Heart right ventricle (tissue), 16 donors: ENCODE measurements at regions not wholly inside any gene's neighbourhood (a gene's known extent, or its start where the extent isn't known, plus 50 kb on each side); places are given as distances from the start of the nearest gene placed in this dataset.
A peak's percentile ranks its signal among the peaks of the same experiment; 100 is the strongest.
"Not testable (repeated sequence)": the region's sequence is repeated elsewhere in the genome, so short reads cannot be mapped to it uniquely, and the experiment has no call there.

Source experiments
- ATAC-seq, 8 donors: fragments of 200-7000 bp; cut with Tn5 transposase; one replicate each; pipeline ENCODE4 v1.9.1; 2020; ENCODE audit warnings: mild to moderate bottlenecking in 8 of 8, moderate library complexity in 8 of 8, moderate number of reproducible peaks in 1 of 8
- DNase-seq, 2 donors: peaks; one replicate each; pipeline ENCODE4 v3.0.0-alpha.2; 2020
- H3K27ac ChIP-seq, 10 donors: fragments of 200-600 bp; sonication (generic) in 2 of 10; one replicate each; pipeline versions ENCODE4 v1.5.0 to v1.8.0; 2020 to 2022; ENCODE audit warnings: mild to moderate bottlenecking in 3 of 10
- H3K27me3 ChIP-seq, 7 donors: fragments of 200-600 bp; one replicate each; pipeline ENCODE4 v1.8.0; 2021 to 2022; ENCODE audit warnings: mild to moderate bottlenecking in 2 of 7
- H3K36me3 ChIP-seq, 9 donors: fragments of 200-600 bp; sonication (generic) in 1 of 9; one replicate each; pipeline versions ENCODE4 v1.5.0 to v1.8.0; 2020 to 2022; ENCODE audit warnings: mild to moderate bottlenecking in 2 of 9
- H3K4me1 ChIP-seq, 9 donors: fragments of 200-600 bp; sonication (generic) in 1 of 9; one replicate each; pipeline versions ENCODE4 v1.5.0 to v1.8.0; 2020 to 2022; ENCODE audit warnings: mild to moderate bottlenecking in 4 of 9
- H3K4me3 ChIP-seq, 10 donors: fragments of 200-600 bp; sonication (generic) in 2 of 10; one replicate each; pipeline versions ENCODE4 v1.5.0 to v1.8.0; 2020 to 2022; ENCODE audit warnings: mild to moderate bottlenecking in 7 of 10, moderate library complexity in 2 of 10
- H3K9me3 ChIP-seq, 11 donors: fragments of 200-600 bp in 10 of 11; sonication (generic) in 2 of 11; one replicate each; pipeline versions ENCODE4 v1.5.0 to v1.8.0; 2013 to 2022; ENCODE audit warnings: mild to moderate bottlenecking in 2 of 11, control low read depth in 1 of 11, moderate library complexity in 1 of 11
- WGBS, 2 donors: extraction: QIAGEN DNeasy Blood & Tissue Kit; methylation state at CpG; one replicate each; pipeline ENCODE4 v1.1.7; 2013; ENCODE audit warnings: inconsistent platforms in 1 of 2; 5-methylcytosine and 5-hydroxymethylcytosine counted together
- intact Hi-C, 10 donors: fragments of 100-400 bp; cut with DNase I; formaldehyde crosslinking; loops; one replicate each; pipeline versions ENCODE4 v1.11.1 to v1.14.2; 2022
- donor health status: Arrhythmogenic right ventricular cardiomyopathy.
- donor health status: ischemic (EF 13 %, LVEDD 7.1; RV severe dilation, severe dysfunction).
- donor health status: healthy with polysubstance abuse.
- donor health status: DM: no; HTN: yes; CAD: no.
- donor health status: DM: no; HTN: no; CAD: no.
- donor health status: ischemic (EF 25% LVEDD 6.9; RV normal size, moderate dysfunction).
- donor health status: ischemic (EF 25% LVEDD 5.7; RV mildly dilated, moderate dysfunction).
- donor health status: healthy.
- donor health status: DM: yes; HTN: yes; CAD: no.
- donor health status: Ischemic cardiomyopathy.
- donor health status: ischemic (EF 35%, LVEDD 5.7; RV mildly dilated, moderate dysfunction).
- donor health status: nonischemic (EF 11% LVEDD 7.7; RV severe dilation, severe dysfunction).
- donor health status: DM: yes; HTN: yes; CAD: no.
- donor health status: PGD.
- donor health status: ischemic (EF 29% LVEDD 5.4; RV normal size, mild dysfunction).
- donor health status: nonischemic (EF 23%, LVEDD 6.1; RV moderate dilation, normal function).

- H3K27ac ChIP-seq, ATAC-seq, intact Hi-C loops, H3K9me3 ChIP-seq, H3K4me1 ChIP-seq, H3K4me3 ChIP-seq, H3K27me3 ChIP-seq, DNase-seq: not testable (repeated sequence)
- H3K36me3 ChIP-seq = peaks cover 0 to 69% (median 4%) of the 10 kb centered on the region in 9 donors
- WGBS, 2 donors = 91 to 92% methylated on average over 1 of the region's 1 CpG
These were observed 63.0 kb upstream of the ERV3-1 start for GRCh38 chr7:65069476-65069875.

- intact Hi-C loops, H3K9me3 ChIP-seq, H3K4me3 ChIP-seq, ATAC-seq, H3K27me3 ChIP-seq, DNase-seq: not testable (repeated sequence)
- 71 to 78% methylated on average over 2 of the region's 2 CpGs for WGBS, 2 donors
- Histone ChIP-seq H3K4me1 (peaks cover 0 to 15% (median 0%) of the 10 kb centered on the region in 9 donors), H3K27ac (peak overlapping the region in 2 of 10 donors; percentile 14 to 53), H3K36me3 (peaks cover 0 to 33% (median 4%) of the 10 kb centered on the region in 9 donors)
These were observed 56.1 kb upstream of the ERV3-1 start for GRCh38 chr7:65062566-65062965.

- H3K27me3 ChIP-seq, ATAC-seq, H3K9me3 ChIP-seq, DNase-seq, intact Hi-C loops, H3K4me3 ChIP-seq, H3K27ac ChIP-seq: not testable (repeated sequence)
- H3K4me1 ChIP-seq = peaks cover 0 to 15% (median under 1%) of the 10 kb centered on the region in 9 donors
- H3K36me3 ChIP-seq = peaks cover 0 to 23% (median 0%) of the 10 kb centered on the region in 9 donors
- WGBS, 2 donors = 99 to 100% methylated on average over 1 of the region's 1 CpG
These were observed 52.8 kb upstream of the ERV3-1 start for GRCh38 chr7:65059247-65059646.
